GM18505 (cell line): ENCODE measurements at regions not wholly inside any gene's neighbourhood (a gene's known extent, or its start where the extent isn't known, plus 50 kb on each side); places are given as distances from the start of the nearest gene placed in this dataset.
"Not testable (repeated sequence)": the region's sequence is repeated elsewhere in the genome, so short reads cannot be mapped to it uniquely, and the experiment has no call there.

ENCODE experiments used
- ATAC-seq: cut with Tn5 transposase; IDR thresholded peaks from one replicate; pipeline ENCODE4 v1.9.1; 2021; ENCODE audit not compliant: unreplicated experiment
- POLR2A ChIP-seq: IDR thresholded peaks from 4 replicates; pipeline ENCODE4 v1.6.1; 2011; ENCODE audit warnings: borderline replicate concordance; ENCODE audit not compliant: insufficient read depth, insufficient read length; ENCODE audit errors: extremely low read depth

- TF ChIP-seq POLR2A: no peak
- peak; percentile 72 for ATAC-seq
These were observed 212.4 kb upstream of the C9orf72 start for GRCh38 chr9:27785714-27786100.

- no peak for TF ChIP-seq POLR2A
- no peak for ATAC-seq
These were observed 214.6 kb upstream of the C9orf72 start for GRCh38 chr9:27787891-27788290.

GRCh38 chr9:27791311-27791710 is 218.0 kb upstream of the C9orf72 start:
- ATAC-seq: no peak
- TF ChIP-seq POLR2A: no peak

- no peak for ATAC-seq
- TF ChIP-seq POLR2A: no peak
These were observed 219.8 kb upstream of the C9orf72 start for GRCh38 chr9:27792971-27793689.

GRCh38 chr9:27799326-27799725 is 226.0 kb upstream of the C9orf72 start:
- ATAC-seq: no peak
- TF ChIP-seq POLR2A: no peak

- TF ChIP-seq POLR2A: no peak
- no peak for ATAC-seq
These were observed 226.9 kb upstream of the C9orf72 start for GRCh38 chr9:27800159-27800558.

GRCh38 chr9:27800692-27801370 is 227.6 kb upstream of the C9orf72 start:
- no peak for ATAC-seq
- no peak for TF ChIP-seq POLR2A

GRCh38 chr9:27801545-27801944 is 228.3 kb upstream of the C9orf72 start:
- no peak for TF ChIP-seq POLR2A
- ATAC-seq: no peak

- no peak for TF ChIP-seq POLR2A
- no peak for ATAC-seq
These were observed 229.1 kb upstream of the C9orf72 start for GRCh38 chr9:27802418-27802817.

GRCh38 chr9:27808864-27809263 is 235.6 kb upstream of the C9orf72 start:
- no peak for TF ChIP-seq POLR2A
- no peak for ATAC-seq

- no peak for TF ChIP-seq POLR2A
- ATAC-seq: no peak
These were observed 244.5 kb upstream of the C9orf72 start for GRCh38 chr9:27817747-27818146.

GRCh38 chr9:27818348-27818747 is 245.1 kb upstream of the C9orf72 start:
- no peak for ATAC-seq
- no peak for TF ChIP-seq POLR2A

- ATAC-seq: no peak
- no peak for TF ChIP-seq POLR2A
These were observed 255.6 kb upstream of the C9orf72 start for GRCh38 chr9:27828908-27829307.

- no peak for ATAC-seq
- TF ChIP-seq POLR2A: no peak
These were observed 256.3 kb upstream of the C9orf72 start for GRCh38 chr9:27829621-27830020.

GRCh38 chr9:27832108-27832507 is 258.8 kb upstream of the C9orf72 start:
- ATAC-seq: not testable (repeated sequence)
